Ovary (tissue), 3 donors: ENCODE measurements at regions not wholly inside any gene's neighbourhood (a gene's known extent, or its start where the extent isn't known, plus 50 kb on each side); places are given as distances from the start of the nearest gene placed in this dataset.

Experiments
- CTCF ChIP-seq, 3 donors: fragments of 450-650 bp in 2 of 3; fragments of 200-600 bp in 1 of 3; IDR thresholded peaks; one replicate each; pipeline versions ENCODE4 v1.5.1 to v1.8.0; 2016 to 2022; ENCODE audit warnings: antibody characterized with exemption in 3 of 3, mild to moderate bottlenecking in 1 of 3
- EP300 ChIP-seq: sonication (generic); formaldehyde crosslinking; IDR thresholded peaks from one replicate; pipeline ENCODE4 v1.6.1; 2017; ENCODE audit warnings: antibody characterized with exemption
- POLR2A ChIP-seq: fragments of 450-650 bp; IDR thresholded peaks from one replicate; pipeline ENCODE4 v1.6.1; 2017; ENCODE audit warnings: antibody characterized with exemption, mild to moderate bottlenecking, moderate library complexity
- donor health status: DM: no; HTN: no; CAD: no.

- no peak for TF ChIP-seq CTCF (IDR thresholded peaks at IDR 0.05)
- no peak for TF ChIP-seq POLR2A
- no peak for TF ChIP-seq EP300
Measured at GRCh38 chr14:61202124-61202523, 79.0 kb downstream of the TMEM30B start.
